Stromal cell of bone marrow (primary cell): ENCODE measurements at regions not wholly inside any gene's neighbourhood (a gene's known extent, or its start where the extent isn't known, plus 50 kb on each side); places are given as distances from the start of the nearest gene placed in this dataset.
"Not testable (repeated sequence)": the region's sequence is repeated elsewhere in the genome, so short reads cannot be mapped to it uniquely, and the experiment has no call there.

Experiments
- DNase-seq: peaks from one replicate; pipeline ENCODE4 v3.0.0-alpha.2; 2012; ENCODE audit warnings: low read depth

DNA sequence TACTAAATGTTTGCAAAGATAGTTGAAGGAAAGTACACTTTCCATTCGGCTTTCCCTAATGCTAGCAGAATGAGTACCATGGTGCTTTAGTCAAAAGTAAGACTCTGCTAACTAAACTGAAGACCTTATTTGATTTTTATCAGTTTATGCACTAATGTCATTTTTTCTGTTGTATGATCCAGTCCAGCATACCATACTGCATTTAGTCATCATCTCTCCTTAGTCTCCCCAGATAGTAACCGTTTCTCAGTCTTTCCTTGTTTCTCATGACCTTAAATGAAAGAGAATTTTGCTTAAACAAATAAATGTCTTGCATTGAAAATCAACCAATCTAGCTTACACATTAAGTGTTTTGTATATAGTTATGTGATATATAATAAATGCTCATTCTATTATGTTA is 529.5 kb upstream of the SEMA3D start:
- no peak for DNase-seq

DNA sequence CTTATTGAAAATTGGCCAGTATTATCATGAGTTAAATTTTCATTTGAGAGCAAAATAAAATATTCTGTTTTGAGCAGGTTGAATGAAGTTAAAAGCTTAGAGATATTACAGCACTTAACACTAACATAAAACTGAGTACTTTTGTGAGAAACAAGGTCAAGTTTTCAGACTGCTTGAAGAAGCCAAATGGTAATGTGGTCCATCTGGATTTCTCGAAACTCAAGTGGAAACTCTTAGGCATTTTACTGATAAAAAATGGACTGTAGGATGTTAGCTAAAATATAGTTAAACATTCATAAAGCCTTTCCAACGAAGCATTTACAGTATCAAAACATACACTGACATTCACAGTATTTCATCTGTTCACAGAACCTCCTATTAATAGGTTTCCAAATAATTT is 528.1 kb upstream of the SEMA3D start:
- no peak for DNase-seq

DNA sequence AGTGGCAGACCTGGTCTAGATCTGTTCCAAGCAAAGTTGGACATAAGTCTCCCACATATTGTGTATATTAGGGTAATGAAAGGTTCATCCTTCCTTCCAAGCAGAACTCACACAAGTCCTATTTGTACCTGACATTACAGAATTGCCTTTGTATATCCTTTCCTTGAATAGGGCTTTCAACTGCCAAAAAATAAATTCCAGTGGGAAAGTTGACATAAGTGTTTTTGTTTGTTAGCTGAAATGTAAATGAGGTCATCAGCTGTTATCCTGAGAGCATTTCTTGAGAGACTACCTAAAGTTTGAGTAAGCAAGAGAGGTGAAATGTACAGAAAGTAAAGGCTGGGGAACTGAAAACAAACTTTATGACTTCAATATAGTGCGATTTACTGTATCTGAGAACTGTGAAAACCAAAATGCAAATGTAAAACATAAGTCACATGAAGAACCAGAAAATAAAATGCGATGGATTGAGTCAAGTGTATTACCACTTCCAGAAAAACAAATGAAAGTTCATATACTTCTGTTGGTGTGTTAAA is 527.3 kb upstream of the SEMA3D start:
- DNase-seq, result no peak

- no peak for DNase-seq
Measured at GRCh38 chr7:85713171-85713570, 526.3 kb upstream of the SEMA3D start.

DNA sequence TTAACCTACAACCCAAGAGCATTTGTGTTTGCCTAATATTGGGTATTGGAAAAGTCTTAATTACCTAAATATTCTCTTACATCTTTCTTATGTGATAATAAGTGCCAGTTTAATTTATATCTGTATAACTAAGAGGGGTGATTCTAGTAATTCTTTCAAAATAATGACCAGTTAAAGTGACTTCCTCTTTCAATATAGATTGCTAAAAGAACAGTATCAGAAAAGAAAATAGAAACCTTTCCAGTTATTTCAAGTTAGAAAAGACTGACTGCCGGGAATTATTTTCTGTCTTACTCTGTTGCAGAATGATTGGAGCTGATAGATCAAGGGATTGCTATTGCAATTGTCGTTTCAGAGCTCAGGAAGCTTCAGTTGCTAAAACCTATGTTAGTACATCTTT is 525.0 kb upstream of the SEMA3D start:
- DNase-seq, result no peak

DNA sequence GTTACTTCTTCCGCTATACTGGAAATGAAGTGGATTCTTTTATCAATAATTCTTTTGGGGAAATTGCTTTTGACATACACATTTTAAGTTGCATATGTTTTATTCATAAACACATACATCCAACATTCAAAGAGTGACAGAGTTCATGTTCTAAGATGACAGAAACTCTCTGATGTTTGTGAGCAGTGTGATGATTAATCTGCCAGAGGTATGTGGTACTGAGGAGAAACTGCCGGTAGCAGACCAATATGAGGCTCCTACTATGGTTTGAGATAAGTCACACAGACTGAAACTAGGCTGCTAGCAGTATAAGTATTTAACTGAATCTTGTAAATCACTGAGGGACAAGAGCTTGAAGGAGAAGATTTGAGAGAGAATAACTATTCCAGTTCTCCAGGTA is 524.1 kb upstream of the SEMA3D start:
- no peak for DNase-seq

DNA sequence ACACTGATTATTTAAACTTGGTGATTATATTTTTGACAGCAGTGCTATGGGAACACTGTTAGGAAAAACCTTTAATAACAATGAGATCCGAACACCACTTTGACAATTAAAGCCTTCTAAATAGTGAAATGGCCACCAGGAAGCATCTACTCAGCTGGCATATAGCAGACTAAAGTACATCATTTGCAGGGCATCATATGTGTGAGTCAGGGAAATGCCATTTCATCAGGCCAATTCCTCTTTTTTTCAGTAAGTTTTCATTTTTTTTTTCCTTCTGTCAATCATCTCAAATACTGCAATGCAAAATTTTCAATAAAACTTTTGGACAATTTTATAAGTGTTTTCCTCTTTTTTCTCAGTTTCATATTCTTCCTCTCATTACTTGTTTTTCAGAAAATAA is 521.4 kb upstream of the SEMA3D start:
- no peak for DNase-seq

- no peak for DNase-seq
Measured at GRCh38 chr7:85705076-85705475, 518.2 kb upstream of the SEMA3D start.

DNA sequence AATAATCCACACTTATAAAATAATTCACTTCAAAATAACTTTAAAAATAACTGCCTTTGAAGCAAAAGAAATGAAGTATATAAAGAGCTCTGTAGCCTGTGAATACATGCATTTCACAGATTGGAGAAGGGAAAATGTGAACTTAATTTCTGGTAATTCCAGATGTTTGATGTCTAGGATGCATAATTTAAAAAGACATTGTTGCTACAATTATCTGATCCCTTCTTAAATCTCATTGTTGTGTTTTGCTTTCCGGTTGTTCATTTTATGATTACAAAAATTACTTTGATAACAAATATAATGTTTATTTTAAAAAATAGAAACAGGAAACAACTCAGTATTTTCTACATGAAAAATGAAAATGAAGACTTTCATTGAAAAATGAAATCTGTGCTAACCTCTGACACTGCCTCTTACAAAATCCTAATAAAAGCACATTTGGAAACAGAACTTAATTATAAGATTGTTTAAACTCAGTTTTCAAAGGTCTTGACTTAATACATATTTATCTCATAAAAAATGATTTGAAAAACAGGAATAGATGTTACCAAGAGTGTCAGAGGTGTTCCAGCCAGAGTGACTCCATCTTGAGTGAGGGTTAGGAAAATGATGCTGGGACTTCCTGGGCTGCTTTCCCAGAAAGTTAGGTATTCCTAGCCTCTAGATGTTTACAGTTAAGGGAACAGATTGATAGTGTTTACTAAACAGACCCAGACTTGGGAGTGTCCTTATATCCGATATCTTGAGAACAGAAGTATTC is 516.6 kb upstream of the SEMA3D start:
- no peak for DNase-seq

GRCh38 chr7:85702348-85702747 is 515.5 kb upstream of the SEMA3D start:
- no peak for DNase-seq

GRCh38 chr7:85699482-85699881 is 512.6 kb upstream of the SEMA3D start:
- DNase-seq, result no peak

- no peak for DNase-seq
Measured at GRCh38 chr7:85695533-85695932, 508.7 kb upstream of the SEMA3D start.

- DNase-seq, result no peak
Measured at GRCh38 chr7:85695041-85695440, 508.2 kb upstream of the SEMA3D start.

GRCh38 chr7:85693326-85693725 is 506.5 kb upstream of the SEMA3D start:
- DNase-seq, result no peak

- DNase-seq, result no peak
Measured at GRCh38 chr7:85688712-85689111, 501.9 kb upstream of the SEMA3D start.

- no peak for DNase-seq
Measured at GRCh38 chr7:85686401-85687181, 499.7 kb upstream of the SEMA3D start.

- no peak for DNase-seq
Measured at GRCh38 chr7:85685901-85686300, 499.0 kb upstream of the SEMA3D start.

DNA sequence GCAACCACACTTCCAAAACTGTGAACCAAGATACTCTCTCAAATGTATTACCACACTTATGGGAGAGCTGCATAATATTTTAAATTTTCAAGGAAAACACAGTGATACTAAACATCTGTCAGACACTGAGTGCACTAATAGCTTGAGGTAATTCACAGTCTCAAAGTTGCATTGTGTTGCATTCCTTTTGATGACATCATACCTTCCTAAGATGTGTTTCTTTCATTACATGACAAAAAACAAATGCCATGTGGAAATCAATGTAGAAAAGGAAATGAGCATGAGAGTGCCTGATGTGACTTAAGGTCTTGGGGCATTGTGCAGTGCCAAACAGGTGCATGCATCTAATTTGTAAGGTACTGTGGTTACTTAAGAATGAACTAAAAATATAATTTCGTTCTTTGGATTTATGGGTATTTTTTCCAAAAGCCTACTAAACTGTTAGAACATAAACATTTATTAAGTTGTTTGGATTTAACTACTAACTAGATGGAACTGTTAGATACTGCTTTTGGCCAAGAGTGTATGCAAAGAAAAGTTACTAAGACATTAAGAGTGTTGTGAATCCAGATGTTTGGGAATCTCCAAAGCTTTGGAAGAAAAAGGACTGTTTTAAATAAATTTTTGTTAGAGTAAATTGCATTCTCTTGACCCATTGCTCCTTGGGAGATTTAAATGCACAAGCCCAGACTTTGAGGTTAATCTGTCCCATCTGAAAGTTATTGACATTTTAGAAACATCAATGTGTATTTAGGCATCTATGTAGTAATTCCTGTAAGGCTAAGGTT is 496.2 kb upstream of the SEMA3D start:
- DNase-seq, result no peak

- DNase-seq, result no peak
Measured at GRCh38 chr7:85681241-85681640, 494.4 kb upstream of the SEMA3D start.

DNA sequence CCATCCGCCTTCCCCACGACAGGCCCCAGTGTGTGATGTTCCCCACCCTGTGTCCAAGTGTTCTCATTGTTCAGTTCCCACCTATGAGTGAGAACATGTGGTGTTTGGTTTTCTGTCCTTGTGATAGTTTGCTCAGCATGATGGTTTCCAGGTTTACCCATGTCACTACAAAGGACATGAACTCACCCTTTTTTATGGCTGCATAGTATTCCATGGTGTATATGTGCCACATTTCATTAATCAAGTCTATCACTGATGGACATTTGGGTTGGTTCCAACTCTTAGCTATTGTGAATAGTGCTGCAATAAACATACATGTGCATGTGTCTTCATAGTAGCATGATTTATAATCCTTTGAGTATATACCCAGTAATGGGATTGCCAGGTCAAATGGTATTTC is 488.2 kb upstream of the SEMA3D start:
- DNase-seq, result not testable (repeated sequence)

GRCh38 chr7:85673876-85674275 is 487.0 kb upstream of the SEMA3D start:
- DNase-seq, result no peak

GRCh38 chr7:85669225-85669624 is 482.4 kb upstream of the SEMA3D start:
- no peak for DNase-seq

- DNase-seq, result no peak
Measured at GRCh38 chr7:85664341-85664740, 477.5 kb upstream of the SEMA3D start.
